WTC11 (cell line): ENCODE measurements at regions not wholly inside any gene's neighbourhood (a gene's known extent, or its start where the extent isn't known, plus 50 kb on each side); places are given as distances from the start of the nearest gene placed in this dataset.

Experiments used
- ATAC-seq: fragments of 200-7000 bp; cut with Tn5 transposase; 2 replicates; pipeline ENCODE4 v1.10.0; 2021; ENCODE audit warnings: mild to moderate bottlenecking, moderate library complexity
- CTCF ChIA-PET: fragments of 300-600 bp; sonication (Branson Sonifier 250); formaldehyde crosslinking; loops from one replicate; lab custom pipeline; 2021; ENCODE audit warnings: antibody characterized with exemption; lab: Charles Lee
- POLR2A ChIA-PET: fragments of 350-600 bp; sonication (Branson Sonifier 250); formaldehyde crosslinking; loops from one replicate; lab custom pipeline; 2021; ENCODE audit warnings: antibody characterized with exemption; lab: Charles Lee
- DNase-seq: peaks from one replicate; pipeline ENCODE4 v3.0.0; 2021; ENCODE audit warnings: low spot score
- H3K27ac Mint-ChIP-seq: 2 replicates; pipeline ENCODE4 v1.8.0; 2021; ENCODE audit warnings: mixed read lengths
- H3K27me3 Mint-ChIP-seq: 2 replicates; pipeline ENCODE4 v1.8.0; 2021; ENCODE audit warnings: low read depth, mild to moderate bottlenecking, moderate library complexity, mixed read lengths
- H3K36me3 Mint-ChIP-seq: 2 replicates; pipeline ENCODE4 v1.8.0; 2021; ENCODE audit warnings: mixed read lengths
- H3K4me1 Mint-ChIP-seq: 2 replicates; pipeline ENCODE4 v1.8.0; 2022; ENCODE audit warnings: mixed read lengths
- H3K4me3 Mint-ChIP-seq: 2 replicates; pipeline ENCODE4 v1.8.0; 2021; ENCODE audit warnings: mild to moderate bottlenecking, moderate library complexity, mixed read lengths
- H3K9me3 Mint-ChIP-seq: 2 replicates; pipeline ENCODE4 v1.8.0; 2021; ENCODE audit warnings: mixed read lengths
- AR ChIP-seq: fragments of 250-450 bp; sonication (Bioruptor Pico); IDR thresholded peaks from 2 replicates; pipeline ENCODE4 v1.9.0; 2021; ENCODE audit warnings: mild to moderate bottlenecking
- ATF1 ChIP-seq: sonication (generic); formaldehyde crosslinking; IDR thresholded peaks from 2 replicates; pipeline ENCODE4 v1.8.1; 2023; ENCODE audit warnings: mild to moderate bottlenecking, moderate library complexity, missing genetic modification reagents
- CDX4 ChIP-seq: fragments of 250-450 bp; sonication (Bioruptor Pico); IDR thresholded peaks from 2 replicates; pipeline ENCODE4 v1.9.0; 2021; ENCODE audit warnings: moderate library complexity, mild to moderate bottlenecking, inconsistent platforms, borderline replicate concordance
- CREM ChIP-seq: sonication (generic); formaldehyde crosslinking; IDR thresholded peaks from 2 replicates; pipeline ENCODE4 v1.8.1; 2022; ENCODE audit warnings: mild to moderate bottlenecking, missing genetic modification reagents, moderate library complexity
- EMX1 ChIP-seq: fragments of 250-450 bp; sonication (Bioruptor Pico); IDR thresholded peaks from 2 replicates; pipeline ENCODE4 v1.8.0; 2021; ENCODE audit warnings: mild to moderate bottlenecking
- ESRRA ChIP-seq: sonication (generic); formaldehyde crosslinking; IDR thresholded peaks from 2 replicates; pipeline ENCODE4 v1.8.1; 2022; ENCODE audit warnings: mild to moderate bottlenecking, missing genetic modification reagents, borderline replicate concordance
- FOXJ3 ChIP-seq: sonication (generic); formaldehyde crosslinking; IDR thresholded peaks from 2 replicates; pipeline ENCODE4 v1.9.0; 2021; ENCODE audit warnings: missing genetic modification reagents, mild to moderate bottlenecking, borderline replicate concordance
- MYBL2 ChIP-seq: sonication (generic); formaldehyde crosslinking; IDR thresholded peaks from 2 replicates; pipeline ENCODE4 v1.8.1; 2023; ENCODE audit warnings: mild to moderate bottlenecking, moderate library complexity, missing genetic modification reagents
- NFATC4 ChIP-seq: fragments of 250-450 bp; sonication (Bioruptor Pico); IDR thresholded peaks from 2 replicates; pipeline ENCODE4 v1.9.0; 2021; ENCODE audit warnings: mild to moderate bottlenecking
- NR1H2 ChIP-seq: sonication (generic); formaldehyde crosslinking; IDR thresholded peaks from 2 replicates; pipeline ENCODE4 v1.9.0; 2021; ENCODE audit warnings: mild to moderate bottlenecking, moderate library complexity, missing genetic modification reagents
- TEAD4 ChIP-seq: sonication (generic); formaldehyde crosslinking; IDR thresholded peaks from 2 replicates; pipeline ENCODE4 v1.8.0; 2022; ENCODE audit warnings: mild to moderate bottlenecking, missing genetic modification reagents
- ZNF121 ChIP-seq: sonication (generic); formaldehyde crosslinking; IDR thresholded peaks from 2 replicates; pipeline ENCODE4 v1.8.0; 2023; ENCODE audit warnings: missing genetic modification reagents
- ZNF281 ChIP-seq: sonication (generic); formaldehyde crosslinking; IDR thresholded peaks from 2 replicates; pipeline ENCODE4 v1.8.0; 2023; ENCODE audit warnings: mild to moderate bottlenecking, missing genetic modification reagents
- ZNF512 ChIP-seq: sonication (generic); formaldehyde crosslinking; IDR thresholded peaks from 2 replicates; pipeline ENCODE4 v1.8.1; 2022; ENCODE audit warnings: missing genetic modification reagents, borderline replicate concordance
- TF ChIP-seq, protein P1 (sequence below): fragments of 250-450 bp; sonication (Bioruptor Pico); IDR thresholded peaks from 2 replicates; pipeline ENCODE4 v2.1.2; 2022; ENCODE audit warnings: mild to moderate bottlenecking, moderate library complexity
- TF ChIP-seq, protein P2 (sequence below): fragments of 250-450 bp; sonication (Bioruptor Pico); IDR thresholded peaks from 2 replicates; pipeline ENCODE4 v1.9.0; 2021; ENCODE audit warnings: mild to moderate bottlenecking

GRCh38 chr20:22949331-22950109 lies 85.6 kb upstream of the SSTR4 start (continued):
- no peak for TF ChIP-seq NR1H2
- TF ChIP-seq, protein P1, sequence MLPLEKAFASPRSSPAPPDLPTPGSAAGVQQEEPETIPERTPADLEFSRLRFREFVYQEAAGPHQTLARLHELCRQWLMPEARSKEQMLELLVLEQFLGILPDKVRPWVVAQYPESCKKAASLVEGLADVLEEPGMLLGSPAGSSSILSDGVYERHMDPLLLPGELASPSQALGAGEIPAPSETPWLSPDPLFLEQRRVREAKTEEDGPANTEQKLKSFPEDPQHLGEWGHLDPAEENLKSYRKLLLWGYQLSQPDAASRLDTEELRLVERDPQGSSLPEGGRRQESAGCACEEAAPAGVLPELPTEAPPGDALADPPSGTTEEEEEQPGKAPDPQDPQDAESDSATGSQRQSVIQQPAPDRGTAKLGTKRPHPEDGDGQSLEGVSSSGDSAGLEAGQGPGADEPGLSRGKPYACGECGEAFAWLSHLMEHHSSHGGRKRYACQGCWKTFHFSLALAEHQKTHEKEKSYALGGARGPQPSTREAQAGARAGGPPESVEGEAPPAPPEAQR = no peak

GRCh38 chr20:22951966-22952365 lies 83.1 kb upstream of the SSTR4 start:
- no peaks in the 10 kb centered on the region for H3K27me3 Mint-ChIP-seq
- H3K36me3 Mint-ChIP-seq = no peaks in the 10 kb centered on the region
- H3K4me1 Mint-ChIP-seq = no peaks in the 10 kb centered on the region
- DNase-seq = no peak
- ChIA-PET CTCF (interaction anchor here (1.0 kb wide), 1 partner anchor 23 kb away, joined by 3 read pairs; no protein-coding TSS in a partner anchor), POLR2A (no interaction called here)
- H3K9me3 Mint-ChIP-seq = no peaks in the 10 kb centered on the region
- no peak for ATAC-seq
- H3K4me3 Mint-ChIP-seq = no peak overlapping the region
- no peak overlapping the region for H3K27ac Mint-ChIP-seq
- TF ChIP-seq CDX4 (CRISPR knock-in tag) (no peak), EMX1 (CRISPR knock-in tag) (no peak), ZNF121 (CRISPR knock-in tag) (no peak), ESRRA (CRISPR knock-in tag) (no peak), ATF1 (CRISPR knock-in tag) (no peak), ZNF281 (no peak), FOXJ3 (CRISPR knock-in tag) (no peak), MYBL2 (CRISPR knock-in tag) (no peak), ZNF512 (CRISPR knock-in tag) (no peak), NFATC4 (no peak), TEAD4 (CRISPR knock-in tag) (no peak), AR (no peak), CREM (CRISPR knock-in tag) (no peak)
- TF ChIP-seq, protein P2, sequence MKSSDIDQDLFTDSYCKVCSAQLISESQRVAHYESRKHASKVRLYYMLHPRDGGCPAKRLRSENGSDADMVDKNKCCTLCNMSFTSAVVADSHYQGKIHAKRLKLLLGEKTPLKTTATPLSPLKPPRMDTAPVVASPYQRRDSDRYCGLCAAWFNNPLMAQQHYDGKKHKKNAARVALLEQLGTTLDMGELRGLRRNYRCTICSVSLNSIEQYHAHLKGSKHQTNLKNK (CRISPR knock-in tag) = no peak
